NT2/D1 (cell line): ENCODE measurements at regions not wholly inside any gene's neighbourhood (a gene's known extent, or its start where the extent isn't known, plus 50 kb on each side); places are given as distances from the start of the nearest gene placed in this dataset.

Experiments
- YY1 ChIP-seq: IDR thresholded peaks from 2 replicates; pipeline ENCODE4 v1.6.1; 2011; ENCODE audit not compliant: insufficient read length, insufficient read depth
- ZNF274 ChIP-seq: IDR thresholded peaks from 2 replicates; pipeline ENCODE4 v1.6.1; 2011; ENCODE audit warnings: mild to moderate bottlenecking, low read depth, low read length

DNA sequence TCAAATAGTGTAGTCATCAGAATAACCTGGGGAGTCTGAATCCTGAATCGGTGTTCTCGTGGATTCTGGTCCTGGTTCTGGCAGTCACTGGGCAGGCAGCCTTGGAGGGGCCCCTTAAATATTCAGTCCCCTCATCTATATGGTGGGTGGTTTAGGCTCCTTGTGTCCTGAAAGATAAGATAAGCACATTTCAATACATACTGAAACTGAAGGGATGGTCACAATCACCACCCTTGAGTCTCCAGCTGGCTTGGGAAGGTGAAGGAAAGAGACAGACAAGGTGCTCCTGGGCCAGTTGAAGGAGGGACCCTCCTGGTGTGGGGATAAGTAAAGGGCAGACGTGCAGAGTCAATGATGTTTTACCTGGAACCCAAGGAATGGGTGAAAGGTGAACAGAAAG lies 146.7 kb downstream of the CXCL12 start:
- TF ChIP-seq YY1 = no peak
- TF ChIP-seq ZNF274 = no peak
